ENCODE measurements at regions not wholly inside any gene's neighbourhood (a gene's known extent, or its start where the extent isn't known, plus 50 kb on each side); places are given as distances from the start of the nearest gene placed in this dataset.

DNA sequence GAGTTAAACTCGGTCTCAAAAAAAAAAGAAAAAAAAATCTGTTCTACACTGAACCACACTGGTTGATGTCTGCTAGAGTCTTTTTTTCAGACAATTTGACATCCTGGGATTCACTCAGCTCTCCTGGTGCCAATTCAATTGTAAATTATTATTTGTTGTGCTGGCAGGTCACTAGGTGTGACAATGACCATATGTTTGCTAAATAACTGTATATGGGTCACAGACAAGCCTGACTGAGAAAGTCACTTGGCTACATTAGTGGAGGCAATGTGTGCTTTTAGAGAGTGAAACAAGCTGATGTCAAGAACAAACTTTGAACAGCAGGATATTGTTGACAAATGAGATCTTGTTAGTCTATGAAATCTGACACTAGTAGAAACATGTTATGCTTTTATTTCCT is 1379.1 kb downstream of the ZPLD1 start:
- no peaks in the 10 kb centered on the region for H3K36me3 ChIP-seq
- no peak overlapping the region for H3K4me3 ChIP-seq
- TF ChIP-seq POLR2A (IDR thresholded peaks at IDR 0.05): no peak
- TF ChIP-seq, protein P1, sequence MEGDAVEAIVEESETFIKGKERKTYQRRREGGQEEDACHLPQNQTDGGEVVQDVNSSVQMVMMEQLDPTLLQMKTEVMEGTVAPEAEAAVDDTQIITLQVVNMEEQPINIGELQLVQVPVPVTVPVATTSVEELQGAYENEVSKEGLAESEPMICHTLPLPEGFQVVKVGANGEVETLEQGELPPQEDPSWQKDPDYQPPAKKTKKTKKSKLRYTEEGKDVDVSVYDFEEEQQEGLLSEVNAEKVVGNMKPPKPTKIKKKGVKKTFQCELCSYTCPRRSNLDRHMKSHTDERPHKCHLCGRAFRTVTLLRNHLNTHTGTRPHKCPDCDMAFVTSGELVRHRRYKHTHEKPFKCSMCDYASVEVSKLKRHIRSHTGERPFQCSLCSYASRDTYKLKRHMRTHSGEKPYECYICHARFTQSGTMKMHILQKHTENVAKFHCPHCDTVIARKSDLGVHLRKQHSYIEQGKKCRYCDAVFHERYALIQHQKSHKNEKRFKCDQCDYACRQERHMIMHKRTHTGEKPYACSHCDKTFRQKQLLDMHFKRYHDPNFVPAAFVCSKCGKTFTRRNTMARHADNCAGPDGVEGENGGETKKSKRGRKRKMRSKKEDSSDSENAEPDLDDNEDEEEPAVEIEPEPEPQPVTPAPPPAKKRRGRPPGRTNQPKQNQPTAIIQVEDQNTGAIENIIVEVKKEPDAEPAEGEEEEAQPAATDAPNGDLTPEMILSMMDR (IDR thresholded peaks at IDR 0.05): no peak
- no peak for TF ChIP-seq POLR2AphosphoS5 (IDR thresholded peaks at IDR 0.05; ENCODE audit: insufficient read depth in 1 of 2, low read depth in 1 of 2)
- H3K9me3 ChIP-seq: no peaks in the 10 kb centered on the region
- no peak for DNase-seq (ENCODE audit: extremely low spot score in 2 of 2)
- no peak overlapping the region for H3K27ac ChIP-seq
- no peaks in the 10 kb centered on the region for H3K27me3 ChIP-seq
- no peaks in the 10 kb centered on the region for H3K4me1 ChIP-seq
- intact Hi-C loops (cut with DNase I): no loop called here

DNA sequence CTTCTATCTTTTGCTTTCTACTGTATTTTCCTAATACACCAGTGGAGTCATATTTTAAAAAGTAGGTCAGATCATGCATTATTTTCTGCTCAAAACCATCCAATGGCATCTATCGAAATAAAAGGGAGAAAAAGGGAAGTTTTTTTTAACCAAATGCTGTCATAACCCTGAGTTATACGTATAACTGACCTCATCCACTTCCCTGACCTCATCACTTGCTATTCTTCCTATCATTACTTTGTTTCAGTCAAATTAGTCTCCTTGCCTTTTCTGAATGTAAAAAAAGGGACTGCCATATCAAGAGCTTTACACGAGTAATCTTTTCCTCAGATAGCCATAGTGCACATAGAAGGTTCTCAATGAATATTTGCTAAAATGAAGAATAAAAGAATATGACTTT is 1383.6 kb downstream of the ZPLD1 start:
- no peaks in the 10 kb centered on the region for H3K9me3 ChIP-seq
- no peak overlapping the region for H3K4me3 ChIP-seq
- no peak for DNase-seq (ENCODE audit: extremely low spot score in 2 of 2)
- no peaks in the 10 kb centered on the region for H3K27me3 ChIP-seq
- intact Hi-C loops (cut with DNase I): no loop called here
- H3K36me3 ChIP-seq: no peaks in the 10 kb centered on the region
- H3K27ac ChIP-seq: no peak overlapping the region
- no peak for TF ChIP-seq POLR2A (IDR thresholded peaks at IDR 0.05)
- no peak for TF ChIP-seq POLR2AphosphoS5 (IDR thresholded peaks at IDR 0.05; ENCODE audit: insufficient read depth in 1 of 2, low read depth in 1 of 2)
- TF ChIP-seq, protein P1 (IDR thresholded peaks at IDR 0.05): no peak
- no peaks in the 10 kb centered on the region for H3K4me1 ChIP-seq

DNA sequence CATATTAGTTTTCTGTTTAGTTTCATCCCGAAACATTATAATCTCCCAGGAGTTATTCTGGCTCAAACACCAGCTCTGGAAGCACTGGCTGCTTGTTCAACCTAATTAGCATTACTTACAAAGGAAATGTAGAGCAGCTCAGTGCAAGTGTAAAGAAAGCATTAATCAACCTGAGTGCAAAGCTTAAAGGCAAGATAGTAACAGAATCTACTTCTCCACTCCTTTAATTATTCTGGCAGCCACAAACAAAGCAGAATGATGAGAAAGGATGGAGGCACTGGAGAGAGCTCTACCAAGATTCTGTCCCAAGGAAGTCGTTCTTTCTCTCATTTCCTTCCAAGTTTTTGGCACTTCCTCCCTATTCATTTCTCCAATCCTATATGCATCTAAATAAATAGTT is 1384.0 kb downstream of the ZPLD1 start:
- Histone ChIP-seq H3K36me3 (no peaks in the 10 kb centered on the region), H3K27me3 (no peaks in the 10 kb centered on the region), H3K27ac (no peak overlapping the region), H3K4me1 (no peaks in the 10 kb centered on the region), H3K9me3 (no peaks in the 10 kb centered on the region), H3K4me3 (no peak overlapping the region)
- TF ChIP-seq POLR2AphosphoS5 (IDR thresholded peaks at IDR 0.05; ENCODE audit: insufficient read depth in 1 of 2, low read depth in 1 of 2) (no peak), POLR2A (IDR thresholded peaks at IDR 0.05) (no peak)
- TF ChIP-seq, protein P1 (IDR thresholded peaks at IDR 0.05): no peak
- intact Hi-C loops (cut with DNase I): no loop called here
- DNase-seq (ENCODE audit: extremely low spot score in 2 of 2): no peak

DNA sequence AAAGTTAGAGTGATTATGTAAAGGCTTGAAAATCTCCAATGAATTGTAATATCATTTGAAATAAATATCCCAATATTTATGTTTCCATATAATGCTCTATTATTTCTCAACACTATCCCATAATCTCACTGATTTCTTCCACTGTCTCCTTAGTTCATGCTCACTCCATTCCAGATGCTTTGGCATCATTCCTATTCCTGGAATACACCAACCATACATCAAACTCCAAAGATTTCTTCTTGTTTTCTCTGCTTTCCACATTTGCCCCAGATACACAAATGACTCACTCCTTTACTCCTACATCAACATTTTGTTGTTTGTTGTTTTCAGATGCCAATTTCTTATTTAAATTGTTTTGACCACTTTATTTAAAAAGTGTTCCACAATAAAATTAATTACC is 1390.8 kb downstream of the ZPLD1 start:
- no peaks in the 10 kb centered on the region for H3K36me3 ChIP-seq
- TF ChIP-seq POLR2A (IDR thresholded peaks at IDR 0.05): no peak
- no peak for TF ChIP-seq POLR2AphosphoS5 (IDR thresholded peaks at IDR 0.05; ENCODE audit: insufficient read depth in 1 of 2, low read depth in 1 of 2)
- TF ChIP-seq, protein P1 (IDR thresholded peaks at IDR 0.05): no peak
- intact Hi-C loops (cut with DNase I): no loop called here
- no peaks in the 10 kb centered on the region for H3K4me1 ChIP-seq
- DNase-seq (ENCODE audit: extremely low spot score in 2 of 2): no peak
- no peaks in the 10 kb centered on the region for H3K27me3 ChIP-seq
- H3K27ac ChIP-seq: no peak overlapping the region
- no peak overlapping the region for H3K4me3 ChIP-seq
- no peaks in the 10 kb centered on the region for H3K9me3 ChIP-seq

DNA sequence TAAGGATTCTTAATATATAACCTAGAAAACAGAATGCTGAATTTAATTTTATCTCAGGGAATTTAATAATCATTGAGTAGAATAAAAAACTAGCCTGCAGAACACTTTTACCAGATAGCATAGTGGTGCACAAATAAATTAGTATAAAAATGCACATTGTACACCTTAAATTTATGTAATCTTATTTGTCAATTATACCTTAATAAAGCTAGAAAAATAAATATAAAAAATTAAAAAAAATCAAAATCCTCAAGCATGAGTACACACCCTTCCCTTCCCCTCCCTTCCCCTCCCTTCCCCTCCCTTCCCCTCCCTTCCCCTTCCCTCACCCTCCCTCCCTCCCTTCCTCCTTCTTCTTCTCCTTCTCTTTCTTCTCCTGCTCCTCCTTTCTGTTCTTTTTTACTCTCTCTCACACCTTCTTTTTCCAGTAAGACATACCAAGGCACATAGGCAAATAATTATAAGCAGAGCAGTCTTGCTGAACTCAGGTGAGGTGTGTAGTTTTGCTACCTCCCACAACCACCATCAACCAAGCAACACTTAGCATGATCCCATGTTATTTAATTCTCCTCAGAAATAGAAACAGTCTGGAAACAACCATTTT is 1395.0 kb downstream of the ZPLD1 start:
- Histone ChIP-seq H3K4me1 (no peaks in the 10 kb centered on the region), H3K4me3 (no peak overlapping the region), H3K27ac (no peak overlapping the region), H3K36me3 (no peaks in the 10 kb centered on the region), H3K27me3 (no peaks in the 10 kb centered on the region), H3K9me3 (no peaks in the 10 kb centered on the region)
- DNase-seq (ENCODE audit: extremely low spot score in 2 of 2): no peak
- TF ChIP-seq POLR2AphosphoS5 (IDR thresholded peaks at IDR 0.05; ENCODE audit: insufficient read depth in 1 of 2, low read depth in 1 of 2) (no peak), POLR2A (IDR thresholded peaks at IDR 0.05) (no peak)
- TF ChIP-seq, protein P1 (IDR thresholded peaks at IDR 0.05): no peak
- intact Hi-C loops (cut with DNase I): no loop called here
